ENCODE measurements at regions not wholly inside any gene's neighbourhood (a gene's known extent, or its start where the extent isn't known, plus 50 kb on each side); places are given as distances from the start of the nearest gene placed in this dataset.

- Histone ChIP-seq H3K27ac (no peak overlapping the region), H3K4me3 (no peak overlapping the region), H3K9me3 (no peaks in the 10 kb centered on the region), H3K4me1 (no peaks in the 10 kb centered on the region), H3K36me3 (no peaks in the 10 kb centered on the region), H3K27me3 (no peaks in the 10 kb centered on the region)
- intact Hi-C loops (cut with DNase I), result no loop called here
- DNase-seq, result no peak
- TF ChIP-seq, protein P1, sequence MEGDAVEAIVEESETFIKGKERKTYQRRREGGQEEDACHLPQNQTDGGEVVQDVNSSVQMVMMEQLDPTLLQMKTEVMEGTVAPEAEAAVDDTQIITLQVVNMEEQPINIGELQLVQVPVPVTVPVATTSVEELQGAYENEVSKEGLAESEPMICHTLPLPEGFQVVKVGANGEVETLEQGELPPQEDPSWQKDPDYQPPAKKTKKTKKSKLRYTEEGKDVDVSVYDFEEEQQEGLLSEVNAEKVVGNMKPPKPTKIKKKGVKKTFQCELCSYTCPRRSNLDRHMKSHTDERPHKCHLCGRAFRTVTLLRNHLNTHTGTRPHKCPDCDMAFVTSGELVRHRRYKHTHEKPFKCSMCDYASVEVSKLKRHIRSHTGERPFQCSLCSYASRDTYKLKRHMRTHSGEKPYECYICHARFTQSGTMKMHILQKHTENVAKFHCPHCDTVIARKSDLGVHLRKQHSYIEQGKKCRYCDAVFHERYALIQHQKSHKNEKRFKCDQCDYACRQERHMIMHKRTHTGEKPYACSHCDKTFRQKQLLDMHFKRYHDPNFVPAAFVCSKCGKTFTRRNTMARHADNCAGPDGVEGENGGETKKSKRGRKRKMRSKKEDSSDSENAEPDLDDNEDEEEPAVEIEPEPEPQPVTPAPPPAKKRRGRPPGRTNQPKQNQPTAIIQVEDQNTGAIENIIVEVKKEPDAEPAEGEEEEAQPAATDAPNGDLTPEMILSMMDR (IDR thresholded peaks at IDR 0.05), result no peak
- no peak for ATAC-seq
Measured at GRCh38 chr9:28912621-28913020, 1339.3 kb upstream of the C9orf72 start.

GRCh38 chr9:28915202-28915930 lies 1342.1 kb upstream of the C9orf72 start:
- DNase-seq (no peak), ATAC-seq (no peak)
- no peaks in the 10 kb centered on the region for H3K36me3 ChIP-seq
- no peaks in the 10 kb centered on the region for H3K27me3 ChIP-seq
- H3K9me3 ChIP-seq, result no peaks in the 10 kb centered on the region
- intact Hi-C loops (cut with DNase I), result no loop called here
- TF ChIP-seq, protein P1 (IDR thresholded peaks at IDR 0.05), result no peak
- H3K4me3 ChIP-seq, result no peak overlapping the region
- H3K4me1 ChIP-seq, result no peaks in the 10 kb centered on the region
- H3K27ac ChIP-seq, result no peak overlapping the region

- H3K9me3 ChIP-seq, result no peaks in the 10 kb centered on the region
- TF ChIP-seq, protein P1 (IDR thresholded peaks at IDR 0.05), result no peak
- no peaks in the 10 kb centered on the region for H3K4me1 ChIP-seq
- ATAC-seq (no peak), DNase-seq (no peak)
- no peaks in the 10 kb centered on the region for H3K27me3 ChIP-seq
- H3K36me3 ChIP-seq, result no peaks in the 10 kb centered on the region
- H3K27ac ChIP-seq, result no peak overlapping the region
- intact Hi-C loops (cut with DNase I), result no loop called here
- H3K4me3 ChIP-seq, result no peak overlapping the region
Measured at GRCh38 chr9:28916348-28916747, 1343.1 kb upstream of the C9orf72 start.

- DNase-seq, result no peak
- H3K36me3 ChIP-seq, result no peaks in the 10 kb centered on the region
- no peaks in the 10 kb centered on the region for H3K9me3 ChIP-seq
- H3K4me1 ChIP-seq, result no peaks in the 10 kb centered on the region
- H3K27ac ChIP-seq, result no peak overlapping the region
- no peak for ATAC-seq
- no peaks in the 10 kb centered on the region for H3K27me3 ChIP-seq
- intact Hi-C loops (cut with DNase I), result no loop called here
- H3K4me3 ChIP-seq, result no peak overlapping the region
- TF ChIP-seq, protein P1 (IDR thresholded peaks at IDR 0.05), result no peak
Measured at GRCh38 chr9:28921857-28922500, 1348.7 kb upstream of the C9orf72 start.

DNA sequence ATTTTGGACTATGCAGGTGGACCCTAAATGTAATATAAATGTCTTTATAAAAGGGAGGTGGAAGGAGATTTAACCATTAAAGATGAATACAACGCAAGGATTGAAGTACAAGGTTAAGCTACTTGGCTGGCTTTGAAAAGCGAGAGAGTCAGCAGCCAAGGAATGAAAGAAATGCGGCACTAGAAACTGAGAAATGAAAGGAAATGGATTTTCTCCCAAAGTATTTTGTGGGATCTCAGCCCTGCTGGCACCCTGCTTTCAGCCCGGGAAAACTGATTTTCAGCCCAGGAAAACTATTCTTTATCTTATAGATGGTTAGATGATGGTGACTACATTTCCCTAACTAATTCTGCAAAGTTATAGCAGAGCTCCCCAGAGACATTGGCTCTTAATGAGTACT lies 1349.6 kb upstream of the C9orf72 start:
- Histone ChIP-seq H3K36me3 (no peaks in the 10 kb centered on the region), H3K27me3 (no peaks in the 10 kb centered on the region), H3K4me3 (no peak overlapping the region), H3K9me3 (no peaks in the 10 kb centered on the region), H3K4me1 (no peaks in the 10 kb centered on the region), H3K27ac (no peak overlapping the region)
- intact Hi-C loops (cut with DNase I), result no loop called here
- DNase-seq (no peak), ATAC-seq (no peak)
- TF ChIP-seq, protein P1 (IDR thresholded peaks at IDR 0.05), result no peak
